A549 (cell line): ENCODE measurements at regions not wholly inside any gene's neighbourhood (a gene's known extent, or its start where the extent isn't known, plus 50 kb on each side); places are given as distances from the start of the nearest gene placed in this dataset.

Source experiments
- HOXA7 ChIP-seq: fragments of 250-450 bp; sonication (Bioruptor Pico); IDR thresholded peaks from 2 replicates; pipeline ENCODE4 v1.5.0; 2020; ENCODE audit warnings: mild to moderate bottlenecking, moderate library complexity
- MAX ChIP-seq: IDR thresholded peaks from 2 replicates; pipeline ENCODE4 v1.6.1; 2012
- TF ChIP-seq, protein P1 (sequence below): fragments of >200 bp; sonication (Bioruptor Twin); formaldehyde crosslinking; IDR thresholded peaks from 3 replicates; pipeline ENCODE4 v1.5.1; 2016
- TF ChIP-seq, protein P2 (sequence below): IDR thresholded peaks from 2 replicates; pipeline ENCODE4 v1.6.1; 2012

- TF ChIP-seq, protein P1, sequence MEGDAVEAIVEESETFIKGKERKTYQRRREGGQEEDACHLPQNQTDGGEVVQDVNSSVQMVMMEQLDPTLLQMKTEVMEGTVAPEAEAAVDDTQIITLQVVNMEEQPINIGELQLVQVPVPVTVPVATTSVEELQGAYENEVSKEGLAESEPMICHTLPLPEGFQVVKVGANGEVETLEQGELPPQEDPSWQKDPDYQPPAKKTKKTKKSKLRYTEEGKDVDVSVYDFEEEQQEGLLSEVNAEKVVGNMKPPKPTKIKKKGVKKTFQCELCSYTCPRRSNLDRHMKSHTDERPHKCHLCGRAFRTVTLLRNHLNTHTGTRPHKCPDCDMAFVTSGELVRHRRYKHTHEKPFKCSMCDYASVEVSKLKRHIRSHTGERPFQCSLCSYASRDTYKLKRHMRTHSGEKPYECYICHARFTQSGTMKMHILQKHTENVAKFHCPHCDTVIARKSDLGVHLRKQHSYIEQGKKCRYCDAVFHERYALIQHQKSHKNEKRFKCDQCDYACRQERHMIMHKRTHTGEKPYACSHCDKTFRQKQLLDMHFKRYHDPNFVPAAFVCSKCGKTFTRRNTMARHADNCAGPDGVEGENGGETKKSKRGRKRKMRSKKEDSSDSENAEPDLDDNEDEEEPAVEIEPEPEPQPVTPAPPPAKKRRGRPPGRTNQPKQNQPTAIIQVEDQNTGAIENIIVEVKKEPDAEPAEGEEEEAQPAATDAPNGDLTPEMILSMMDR: no peak
- TF ChIP-seq HOXA7 (CRISPR knock-in tag) (no peak), MAX (no peak)
- TF ChIP-seq, protein P2, sequence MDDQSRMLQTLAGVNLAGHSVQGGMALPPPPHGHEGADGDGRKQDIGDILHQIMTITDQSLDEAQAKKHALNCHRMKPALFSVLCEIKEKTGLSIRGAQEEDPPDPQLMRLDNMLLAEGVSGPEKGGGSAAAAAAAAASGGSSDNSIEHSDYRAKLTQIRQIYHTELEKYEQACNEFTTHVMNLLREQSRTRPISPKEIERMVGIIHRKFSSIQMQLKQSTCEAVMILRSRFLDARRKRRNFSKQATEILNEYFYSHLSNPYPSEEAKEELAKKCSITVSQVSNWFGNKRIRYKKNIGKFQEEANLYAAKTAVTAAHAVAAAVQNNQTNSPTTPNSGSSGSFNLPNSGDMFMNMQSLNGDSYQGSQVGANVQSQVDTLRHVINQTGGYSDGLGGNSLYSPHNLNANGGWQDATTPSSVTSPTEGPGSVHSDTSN: no peak
These were observed 338.1 kb upstream of the SPHKAP start for GRCh38 chr2:228519561-228519960.
